Liver (tissue), 2 donors: ENCODE measurements at regions not wholly inside any gene's neighbourhood (a gene's known extent, or its start where the extent isn't known, plus 50 kb on each side); places are given as distances from the start of the nearest gene placed in this dataset.

Experiments used
- ATF3 ChIP-seq: IDR thresholded peaks from 2 replicates; pipeline ENCODE4 v1.6.1; 2016; ENCODE audit warnings: antibody characterized with exemption
- ZBTB33 ChIP-seq: IDR thresholded peaks from 2 replicates; pipeline ENCODE4 v1.6.1; 2016; ENCODE audit warnings: antibody characterized with exemption
- donor health status: healthy.

- TF ChIP-seq ATF3 (no peak), ZBTB33 (no peak)
Observed at GRCh38 chr9:135230386-135230765, 142.9 kb downstream of the OLFM1 start.
